ENCODE measurements at regions not wholly inside any gene's neighbourhood (a gene's known extent, or its start where the extent isn't known, plus 50 kb on each side); places are given as distances from the start of the nearest gene placed in this dataset.
"Not testable (repeated sequence)": the region's sequence is repeated elsewhere in the genome, so short reads cannot be mapped to it uniquely, and the experiment has no call there.

GRCh38 chr10:118973744-118974143, 55.8 kb upstream of the NANOS1 start:
- Histone ChIP-seq H3K27me3 (no peaks in the 10 kb centered on the region), H3K4me3 (no peak overlapping the region), H3K27ac (replicated peaks in 1 of 4) (no peak overlapping the region), H3K4me1 (peaks cover 0 to 9% (median 4%) of the 10 kb centered on the region in 4 donors), H3K9me3 (peaks cover 0 to 11% (median 4%) of the 10 kb centered on the region in 4 donors), H3K36me3 (no peaks in the 10 kb centered on the region)
- no peak for DNase-seq (ENCODE audit: extremely low spot score)
- no peak for TF ChIP-seq POLR2A (IDR thresholded peaks at IDR 0.05; ENCODE audit: low read depth)
- TF ChIP-seq POLR2AphosphoS5 (IDR thresholded peaks at IDR 0.05), result no peak
- no peak for TF ChIP-seq EP300 (IDR thresholded peaks at IDR 0.05)
- TF ChIP-seq CTCF (IDR thresholded peaks at IDR 0.05), result no peak
- intact Hi-C loops (cut with DNase I), result no loop called here
- WGBS, result 100% methylated on average over 1 of the region's 1 CpG

GRCh38 chr10:118974951-118975350, 54.6 kb upstream of the NANOS1 start:
- intact Hi-C loops (cut with DNase I), result no loop called here
- no peak for DNase-seq (ENCODE audit: extremely low spot score)
- Histone ChIP-seq H3K27me3 (no peaks in the 10 kb centered on the region), H3K9me3 (peaks cover 0 to 11% (median 4%) of the 10 kb centered on the region in 4 donors), H3K4me1 (peaks cover 0 to 9% (median 4%) of the 10 kb centered on the region in 4 donors), H3K36me3 (no peaks in the 10 kb centered on the region), H3K4me3 (no peak overlapping the region), H3K27ac (replicated peaks in 1 of 4) (no peak overlapping the region)
- TF ChIP-seq EP300 (IDR thresholded peaks at IDR 0.05) (no peak), CTCF (IDR thresholded peaks at IDR 0.05) (no peak), POLR2A (IDR thresholded peaks at IDR 0.05; ENCODE audit: low read depth) (no peak), POLR2AphosphoS5 (IDR thresholded peaks at IDR 0.05) (no peak)
- 81% methylated on average over 3 of the region's 3 CpGs for whole genome bisulfite sequencing

- whole genome bisulfite sequencing, result 97% methylated on average over 3 of the region's 3 CpGs
- H3K27ac ChIP-seq (replicated peaks in 1 of 4); H3K27me3 ChIP-seq; DNase-seq (ENCODE audit: extremely low spot score); intact Hi-C loops (cut with DNase I); H3K4me3 ChIP-seq; H3K4me1 ChIP-seq; H3K36me3 ChIP-seq: not testable (repeated sequence)
- peaks cover 0 to 11% (median 4%) of the 10 kb centered on the region in 4 donors for H3K9me3 ChIP-seq
These were observed 53.3 kb upstream of the NANOS1 start for GRCh38 chr10:118976219-118976618.

GRCh38 chr10:118977022-118977599, 52.4 kb upstream of the NANOS1 start:
- TF ChIP-seq CTCF (IDR thresholded peaks at IDR 0.05) (no peak), POLR2A (IDR thresholded peaks at IDR 0.05; ENCODE audit: low read depth) (no peak), EP300 (IDR thresholded peaks at IDR 0.05) (no peak), POLR2AphosphoS5 (IDR thresholded peaks at IDR 0.05) (no peak)
- 87% methylated on average over 5 of the region's 5 CpGs for WGBS
- H3K4me1 ChIP-seq, result no peaks in the 10 kb centered on the region
- no peak overlapping the region for H3K4me3 ChIP-seq
- no peak for DNase-seq (ENCODE audit: extremely low spot score)
- intact Hi-C loops (cut with DNase I), result no loop called here
- no peaks in the 10 kb centered on the region for H3K36me3 ChIP-seq
- no peak overlapping the region for H3K27ac ChIP-seq (replicated peaks in 1 of 4)
- H3K9me3 ChIP-seq, result peaks cover 0 to 11% (median 4%) of the 10 kb centered on the region in 4 donors
- no peaks in the 10 kb centered on the region for H3K27me3 ChIP-seq

- no peaks in the 10 kb centered on the region for H3K36me3 ChIP-seq
- no peak overlapping the region for H3K27ac ChIP-seq (replicated peaks in 1 of 4)
- H3K4me1 ChIP-seq, result no peaks in the 10 kb centered on the region
- TF ChIP-seq CTCF (IDR thresholded peaks at IDR 0.05) (no peak), POLR2AphosphoS5 (IDR thresholded peaks at IDR 0.05) (no peak), POLR2A (IDR thresholded peaks at IDR 0.05; ENCODE audit: low read depth) (no peak), EP300 (IDR thresholded peaks at IDR 0.05) (no peak)
- 70% methylated on average over 12 of the region's 13 CpGs for WGBS
- intact Hi-C loops (cut with DNase I), result no loop called here
- H3K9me3 ChIP-seq, result peaks cover 0 to 11% (median 4%) of the 10 kb centered on the region in 4 donors
- H3K27me3 ChIP-seq, result no peaks in the 10 kb centered on the region
- no peak for DNase-seq (ENCODE audit: extremely low spot score)
- no peak overlapping the region for H3K4me3 ChIP-seq
These were observed 51.7 kb upstream of the NANOS1 start for GRCh38 chr10:118977835-118978234.
